Urinary bladder (tissue), 3 donors: ENCODE measurements at regions not wholly inside any gene's neighbourhood (a gene's known extent, or its start where the extent isn't known, plus 50 kb on each side); places are given as distances from the start of the nearest gene placed in this dataset.

ENCODE experiments used
- DNase-seq: peaks from one replicate; pipeline ENCODE4 v3.0.0-alpha.2; 2015; ENCODE audit errors: extremely low spot score
- H3K27ac ChIP-seq: one replicate; pipeline ENCODE4 v1.5.1; 2013; ENCODE audit warnings: low read depth, mild to moderate bottlenecking, moderate library complexity
- H3K36me3 ChIP-seq: one replicate; pipeline ENCODE4 v1.6.1; 2013; ENCODE audit warnings: mild to moderate bottlenecking, moderate library complexity; ENCODE audit not compliant: insufficient read depth
- H3K4me1 ChIP-seq: one replicate; pipeline ENCODE4 v1.6.1; 2013; ENCODE audit warnings: mild to moderate bottlenecking, moderate library complexity; ENCODE audit not compliant: insufficient read depth
- H3K4me3 ChIP-seq: one replicate; pipeline ENCODE4 v1.5.1; 2013; ENCODE audit warnings: low read depth, low read length
- WGBS: extraction: QIAGEN DNeasy Blood & Tissue Kit; methylation state at CpG from one replicate; pipeline ENCODE4 v1.1.7; 2013; 5-methylcytosine and 5-hydroxymethylcytosine counted together
- donor health status: healthy with polysubstance abuse.
- donor health status: healthy.

- Histone ChIP-seq H3K27ac (no peak overlapping the region), H3K4me3 (no peak overlapping the region), H3K4me1 (no peaks in the 10 kb centered on the region), H3K36me3 (no peaks in the 10 kb centered on the region)
- WGBS: 82% methylated on average over 17 of the region's 17 CpGs
- no peak for DNase-seq
Observed at GRCh38 chr9:135227641-135228251, 140.3 kb downstream of the OLFM1 start.

- Histone ChIP-seq H3K4me1 (no peaks in the 10 kb centered on the region), H3K36me3 (no peaks in the 10 kb centered on the region), H3K27ac (no peak overlapping the region), H3K4me3 (no peak overlapping the region)
- WGBS: 68% methylated on average over 18 of the region's 18 CpGs
- no peak for DNase-seq
Observed at GRCh38 chr9:135228345-135228982, 141.0 kb downstream of the OLFM1 start.

DNA sequence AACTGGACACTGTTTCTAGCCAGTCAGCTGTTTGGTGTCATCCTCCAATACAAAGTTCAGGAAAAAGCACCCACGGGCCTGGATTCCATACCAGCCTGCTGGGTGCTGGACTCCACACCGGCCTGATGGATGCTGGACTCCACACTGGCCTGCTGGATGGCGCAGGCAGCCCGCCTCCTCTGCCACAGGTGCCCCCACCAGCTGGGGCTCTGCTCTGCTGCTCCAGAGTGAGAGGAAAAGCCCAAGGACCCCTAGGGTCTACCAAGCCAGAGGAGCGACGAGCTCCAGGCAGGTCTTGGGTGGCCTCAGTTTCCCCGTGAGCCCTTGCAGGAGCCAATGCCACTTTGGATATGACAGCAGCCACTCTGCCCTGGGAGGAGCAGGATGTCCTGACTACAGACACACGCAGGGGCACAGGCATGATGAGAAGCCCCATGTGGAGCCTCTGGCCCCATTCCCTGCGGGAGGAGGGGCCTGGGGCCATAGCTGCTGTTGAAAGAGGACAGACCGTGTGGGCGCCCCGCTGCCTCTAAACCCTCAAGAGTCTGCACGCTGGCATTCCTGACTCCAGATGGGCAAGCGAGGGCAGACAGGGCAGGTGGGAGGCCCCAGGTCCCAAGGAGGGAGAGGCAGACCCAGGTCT lies 141.6 kb downstream of the OLFM1 start:
- Histone ChIP-seq H3K36me3 (no peaks in the 10 kb centered on the region), H3K4me3 (no peak overlapping the region), H3K4me1 (no peaks in the 10 kb centered on the region), H3K27ac (no peak overlapping the region)
- DNase-seq: no peak
- 82% methylated on average over 14 of the region's 14 CpGs for WGBS

DNA sequence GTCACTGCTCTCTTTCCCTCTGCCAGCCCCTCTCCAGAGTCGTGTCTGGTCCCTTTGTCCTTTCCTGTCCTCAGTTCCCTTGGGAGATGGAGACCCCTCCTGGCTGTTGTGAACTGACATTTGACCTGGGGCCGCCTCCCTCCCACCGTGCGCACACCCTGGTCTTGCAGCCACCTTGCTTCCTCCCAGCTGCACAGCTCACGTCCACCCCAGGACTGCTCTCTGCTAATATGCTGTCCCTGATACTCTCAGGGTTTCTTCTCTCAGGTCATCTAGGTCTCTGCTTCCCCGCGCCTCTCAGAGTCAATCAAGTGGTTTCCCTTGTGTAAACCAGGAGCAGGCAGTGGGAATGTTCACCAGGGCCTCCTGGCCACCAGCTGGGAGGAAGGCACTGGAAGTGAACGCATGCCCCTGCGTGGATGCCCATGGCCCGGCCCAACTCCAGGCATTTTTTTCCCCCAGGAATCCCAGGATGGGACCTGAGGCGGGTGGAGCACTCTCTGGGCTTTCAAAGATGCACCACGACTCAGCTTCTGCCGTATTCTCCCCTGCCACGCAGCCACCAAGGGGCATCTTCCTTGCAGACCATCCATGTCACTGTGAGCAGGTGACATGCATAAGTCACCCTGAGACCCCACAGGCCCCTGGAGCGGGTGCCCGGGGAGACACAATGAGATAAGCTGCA lies 142.4 kb downstream of the OLFM1 start:
- Histone ChIP-seq H3K4me3 (no peak overlapping the region), H3K4me1 (no peaks in the 10 kb centered on the region), H3K27ac (no peak overlapping the region), H3K36me3 (no peaks in the 10 kb centered on the region)
- 73% methylated on average over 16 of the region's 16 CpGs for WGBS
- no peak for DNase-seq

- Histone ChIP-seq H3K4me1 (no peaks in the 10 kb centered on the region), H3K4me3 (no peak overlapping the region), H3K36me3 (no peaks in the 10 kb centered on the region), H3K27ac (no peak overlapping the region)
- no peak for DNase-seq
- 92% methylated on average over 7 of the region's 7 CpGs for WGBS
Observed at GRCh38 chr9:135230386-135230765, 142.9 kb downstream of the OLFM1 start.

DNA sequence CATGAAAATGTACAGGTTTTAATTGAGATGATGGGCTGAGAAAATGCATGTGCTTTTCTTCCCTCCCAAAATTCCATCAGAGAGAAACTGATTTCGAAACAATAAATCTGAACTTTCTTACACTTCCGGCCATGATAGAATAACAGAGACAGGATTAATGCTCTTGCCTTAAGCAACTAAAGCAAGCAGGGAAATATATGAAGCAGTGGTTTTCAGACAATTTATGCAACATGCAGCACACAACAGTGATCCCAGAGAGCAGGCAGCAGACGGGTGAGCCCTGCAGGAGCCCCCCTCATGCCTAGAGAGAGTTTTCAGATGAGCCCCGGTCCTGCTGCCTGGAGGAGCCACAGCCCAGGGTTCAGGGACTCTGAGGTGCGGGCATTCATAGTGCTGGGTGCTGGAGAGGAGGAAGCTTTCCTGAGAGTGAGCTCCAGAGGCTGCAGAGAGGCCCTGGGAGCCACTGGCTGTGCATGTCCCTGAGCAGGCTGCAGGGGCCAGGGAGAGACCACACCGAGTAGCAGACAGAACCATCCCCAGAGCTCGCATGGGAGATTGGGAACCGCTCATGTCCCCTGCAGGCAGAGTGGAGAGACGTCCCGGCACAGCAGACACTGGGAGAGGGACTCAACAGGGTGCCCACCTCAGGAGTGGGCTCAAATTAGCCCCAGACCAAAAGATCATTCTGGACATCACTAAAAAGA lies 143.5 kb downstream of the OLFM1 start:
- H3K27ac ChIP-seq: no peak overlapping the region
- H3K36me3 ChIP-seq: no peaks in the 10 kb centered on the region
- H3K4me1 ChIP-seq: no peaks in the 10 kb centered on the region
- DNase-seq: no peak
- H3K4me3 ChIP-seq: no peak overlapping the region
- WGBS: 48% methylated on average over 10 of the region's 10 CpGs

DNA sequence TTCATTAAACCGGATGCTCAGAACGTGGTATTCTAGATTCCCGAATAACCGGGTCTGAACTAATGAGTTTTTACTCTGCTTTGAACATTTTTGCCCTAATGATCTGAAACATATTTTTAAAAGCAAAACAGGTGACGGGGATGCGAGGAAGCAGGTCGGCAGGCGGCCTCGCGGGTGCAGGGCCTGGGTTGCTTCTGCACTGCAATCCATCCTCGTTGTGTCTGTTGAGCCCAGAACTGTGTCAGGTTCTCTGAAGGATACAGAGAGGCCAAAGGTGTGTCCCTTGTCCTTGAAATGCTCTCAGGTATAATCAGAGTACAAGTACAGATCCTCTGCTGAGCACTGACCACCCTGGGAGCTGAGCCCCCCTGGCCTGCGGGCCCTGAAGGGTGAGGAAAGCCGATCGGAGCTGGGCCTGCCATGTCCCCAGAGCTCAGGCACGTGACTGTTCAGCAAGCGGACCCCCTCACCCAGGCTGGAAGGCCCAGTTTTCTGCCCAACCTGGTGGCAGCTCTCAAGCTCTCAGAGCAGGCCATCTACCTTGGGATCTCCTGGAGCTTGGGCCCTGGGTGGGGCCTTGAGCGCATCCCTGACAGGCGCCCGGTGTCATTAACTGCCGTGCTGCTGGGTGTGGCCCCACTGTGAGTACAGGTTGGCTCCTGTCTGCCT lies 151.8 kb downstream of the OLFM1 start:
- DNase-seq: no peak
- Histone ChIP-seq H3K36me3 (no peaks in the 10 kb centered on the region), H3K4me1 (no peaks in the 10 kb centered on the region), H3K27ac (no peak overlapping the region), H3K4me3 (no peak overlapping the region)
- WGBS: 91% methylated on average over 20 of the region's 20 CpGs

DNA sequence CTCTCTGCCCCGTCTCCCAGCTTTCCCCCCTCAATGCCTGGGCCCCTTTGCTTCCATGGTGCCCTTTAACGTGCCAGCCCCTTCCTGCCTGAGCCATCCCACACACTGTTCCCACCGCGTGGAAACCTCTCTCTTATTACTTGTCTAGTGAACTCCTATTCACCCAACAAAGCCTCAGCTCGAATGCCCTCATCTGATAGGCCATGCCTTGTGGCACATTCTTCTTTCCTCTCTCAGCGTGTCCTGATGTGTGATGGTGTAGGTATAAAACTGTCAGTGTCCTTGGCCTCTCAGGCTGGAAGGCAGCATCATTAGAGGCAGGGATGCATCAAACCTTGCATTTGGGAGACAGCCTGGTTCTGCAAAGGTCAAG lies 152.3 kb downstream of the OLFM1 start:
- Histone ChIP-seq H3K27ac (no peak overlapping the region), H3K36me3 (no peaks in the 10 kb centered on the region), H3K4me1 (no peaks in the 10 kb centered on the region), H3K4me3 (no peak overlapping the region)
- no peak for DNase-seq
- 94% methylated on average over 6 of the region's 6 CpGs for WGBS

GRCh38 chr9:135240222-135240621 lies 152.8 kb downstream of the OLFM1 start:
- Histone ChIP-seq H3K27ac (no peak overlapping the region), H3K36me3 (no peaks in the 10 kb centered on the region), H3K4me1 (no peaks in the 10 kb centered on the region), H3K4me3 (no peak overlapping the region)
- no peak for DNase-seq
- 84% methylated on average over 6 of the region's 6 CpGs for WGBS

DNA sequence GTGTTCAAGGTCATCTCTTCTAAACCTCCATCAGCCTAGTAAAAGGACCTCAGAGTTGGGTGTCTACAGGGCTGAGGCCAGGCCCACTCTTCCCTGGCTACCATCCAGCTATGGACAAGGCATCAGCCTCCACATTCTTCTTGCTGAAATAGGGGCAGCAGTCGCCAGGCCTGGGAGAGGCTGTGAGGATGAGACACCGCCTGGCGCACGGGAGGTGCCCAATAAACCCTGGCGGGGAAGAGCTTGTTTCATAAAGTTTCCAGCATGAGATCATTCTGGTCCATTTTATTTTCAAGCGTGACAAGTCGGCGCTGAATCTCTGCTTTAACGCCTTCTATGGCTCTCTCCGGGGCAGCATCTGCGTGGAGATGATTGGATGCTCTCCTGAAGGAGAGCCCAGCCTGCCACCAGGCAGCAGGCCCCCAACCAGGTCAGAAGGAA lies 153.4 kb downstream of the OLFM1 start:
- no peak for DNase-seq
- Histone ChIP-seq H3K36me3 (no peaks in the 10 kb centered on the region), H3K4me1 (no peaks in the 10 kb centered on the region), H3K4me3 (no peak overlapping the region), H3K27ac (no peak overlapping the region)
- WGBS: 84% methylated on average over 11 of the region's 11 CpGs

DNA sequence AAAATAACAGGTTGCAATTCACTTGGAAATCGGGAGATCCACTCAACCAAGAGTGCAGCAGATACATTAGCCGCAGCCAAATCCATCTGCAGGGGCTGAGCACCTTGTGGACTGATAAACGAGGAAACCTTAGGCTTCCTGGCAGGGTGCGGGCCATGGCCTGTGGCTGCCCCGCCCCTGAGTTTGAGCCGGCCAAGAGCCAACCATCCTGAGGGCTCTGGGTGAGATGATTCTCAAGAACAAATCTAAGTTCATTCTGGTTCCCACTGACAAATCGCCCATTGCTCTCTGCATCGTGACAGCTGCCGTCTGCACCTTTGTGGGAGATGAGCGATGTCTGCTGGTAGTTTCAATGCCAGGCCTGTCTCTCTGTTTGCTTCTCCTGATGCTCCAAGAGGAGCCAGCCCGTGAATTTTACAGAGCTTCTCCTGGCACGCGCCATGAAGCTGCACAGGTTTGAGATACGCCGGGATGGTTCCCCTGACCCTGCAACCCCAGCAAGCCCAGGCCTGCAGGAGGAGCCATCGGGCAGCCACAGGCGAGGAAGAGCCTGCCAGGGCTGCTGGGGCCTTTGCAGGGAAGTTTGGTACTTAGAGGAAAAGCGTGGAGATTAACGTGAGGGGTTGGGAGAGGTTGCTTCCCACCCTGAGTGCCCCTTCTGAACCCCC lies 154.0 kb downstream of the OLFM1 start:
- 67% methylated on average over 19 of the region's 19 CpGs for WGBS
- no peak overlapping the region for H3K4me3 ChIP-seq
- no peak for DNase-seq
- no peaks in the 10 kb centered on the region for H3K4me1 ChIP-seq
- no peak overlapping the region for H3K27ac ChIP-seq
- no peaks in the 10 kb centered on the region for H3K36me3 ChIP-seq

- Histone ChIP-seq H3K36me3 (no peaks in the 10 kb centered on the region), H3K27ac (no peak overlapping the region), H3K4me1 (no peaks in the 10 kb centered on the region), H3K4me3 (no peak overlapping the region)
- DNase-seq: no peak
- 65% methylated on average over 9 of the region's 9 CpGs for WGBS
Observed at GRCh38 chr9:135242049-135242396, 154.6 kb downstream of the OLFM1 start.

- Histone ChIP-seq H3K27ac (no peak overlapping the region), H3K4me3 (no peak overlapping the region), H3K4me1 (no peaks in the 10 kb centered on the region), H3K36me3 (no peaks in the 10 kb centered on the region)
- DNase-seq: no peak
- 49% methylated on average over 11 of the region's 11 CpGs for WGBS
Observed at GRCh38 chr9:135242406-135242805, 154.9 kb downstream of the OLFM1 start.
